ENCODE measurements at regions not wholly inside any gene's neighbourhood (a gene's known extent, or its start where the extent isn't known, plus 50 kb on each side); places are given as distances from the start of the nearest gene placed in this dataset.

- Histone ChIP-seq H3K27me3 (no peaks in the 10 kb centered on the region), H3K4me1 (peaks cover 0 to 8% (median 0%) of the 10 kb centered on the region in 9 donors), H3K27ac (no peak overlapping the region), H3K36me3 (no peaks in the 10 kb centered on the region), H3K4me3 (no peak overlapping the region), H3K9me3 (no peaks in the 10 kb centered on the region)
- TF ChIP-seq CTCF (IDR thresholded peaks at IDR 0.05): no peak
- no peak for ATAC-seq
- intact Hi-C loops (cut with DNase I): no loop called here
- DNase-seq: no peak
- 78% methylated on average over 3 of the region's 3 CpGs for WGBS, 2 donors
Observed at GRCh38 chr21:28489821-28490350, 502.8 kb downstream of the LTN1 start.

- intact Hi-C loops (cut with DNase I): no loop called here
- H3K27me3 ChIP-seq: no peaks in the 10 kb centered on the region
- H3K4me1 ChIP-seq: peaks cover 0 to 8% (median 0%) of the 10 kb centered on the region in 9 donors
- H3K4me3 ChIP-seq: no peak overlapping the region
- H3K36me3 ChIP-seq: no peaks in the 10 kb centered on the region
- no peaks in the 10 kb centered on the region for H3K9me3 ChIP-seq
- WGBS, 2 donors: 52 to 56% methylated on average over 7 of the region's 7 CpGs
- no peak overlapping the region for H3K27ac ChIP-seq
- TF ChIP-seq CTCF (IDR thresholded peaks at IDR 0.05): no peak
- ATAC-seq (peak in 1 of 8 donors; percentile 35), DNase-seq (no peak)
Observed at GRCh38 chr21:28489162-28489561, 503.5 kb downstream of the LTN1 start.

- DNase-seq: no peak
- no peak for TF ChIP-seq CTCF (IDR thresholded peaks at IDR 0.05)
- Histone ChIP-seq H3K27ac (no peak overlapping the region), H3K4me3 (no peak overlapping the region), H3K36me3 (no peaks in the 10 kb centered on the region), H3K9me3 (no peaks in the 10 kb centered on the region), H3K4me1 (peaks cover 0 to 8% (median 0%) of the 10 kb centered on the region in 9 donors), H3K27me3 (no peaks in the 10 kb centered on the region)
- no peak for ATAC-seq
- WGBS, 2 donors: 79 to 84% methylated on average over 9 of the region's 9 CpGs
- intact Hi-C loops (cut with DNase I): no loop called here
Observed at GRCh38 chr21:28487455-28488070, 505.1 kb downstream of the LTN1 start.

GRCh38 chr21:28485301-28486022 lies 507.2 kb downstream of the LTN1 start:
- no peak overlapping the region for H3K4me3 ChIP-seq
- H3K4me1 ChIP-seq: peaks cover 0 to 8% (median 0%) of the 10 kb centered on the region in 9 donors
- H3K9me3 ChIP-seq: no peaks in the 10 kb centered on the region
- intact Hi-C loops (cut with DNase I): no loop called here
- no peak overlapping the region for H3K27ac ChIP-seq
- DNase-seq: no peak
- no peaks in the 10 kb centered on the region for H3K27me3 ChIP-seq
- no peak for TF ChIP-seq CTCF (IDR thresholded peaks at IDR 0.05)
- ATAC-seq: no peak
- WGBS, 2 donors: 82 to 86% methylated on average over 4 of the region's 4 CpGs
- no peaks in the 10 kb centered on the region for H3K36me3 ChIP-seq

Measured in heart right ventricle (tissue), 16 donors.